Nephron progenitor cell (in vitro differentiated cells): ENCODE measurements at regions not wholly inside any gene's neighbourhood (a gene's known extent, or its start where the extent isn't known, plus 50 kb on each side); places are given as distances from the start of the nearest gene placed in this dataset.

Experiments
- DNase-seq: peaks from one replicate; pipeline ENCODE4 v3.0.0; 2021
- H3K27ac Mint-ChIP-seq: 2 replicates; pipeline ENCODE4 v1.8.0; 2021; ENCODE audit warnings: mild to moderate bottlenecking, moderate library complexity, mixed read lengths
- H3K27me3 Mint-ChIP-seq: 2 replicates; pipeline ENCODE4 v1.8.0; 2021; ENCODE audit warnings: mild to moderate bottlenecking, low read depth, mixed read lengths; ENCODE audit not compliant: poor library complexity
- H3K36me3 Mint-ChIP-seq: 2 replicates; pipeline ENCODE4 v1.8.0; 2021; ENCODE audit warnings: low read depth, mixed read lengths
- H3K4me1 Mint-ChIP-seq: 2 replicates; pipeline ENCODE4 v1.8.0; 2021; ENCODE audit warnings: mixed read lengths
- H3K4me3 Mint-ChIP-seq: 2 replicates; pipeline ENCODE4 v1.8.0; 2021; ENCODE audit warnings: mild to moderate bottlenecking, moderate library complexity, mixed read lengths
- H3K9me3 Mint-ChIP-seq: 2 replicates; pipeline ENCODE4 v1.8.0; 2021; ENCODE audit warnings: mild to moderate bottlenecking, moderate library complexity, mixed read lengths
- TF ChIP-seq, protein P1 (sequence below): fragments of 200-600 bp; sonication (generic); IDR thresholded peaks from 2 replicates; pipeline ENCODE4 v1.5.0; 2021; ENCODE audit warnings: antibody characterized with exemption

DNA sequence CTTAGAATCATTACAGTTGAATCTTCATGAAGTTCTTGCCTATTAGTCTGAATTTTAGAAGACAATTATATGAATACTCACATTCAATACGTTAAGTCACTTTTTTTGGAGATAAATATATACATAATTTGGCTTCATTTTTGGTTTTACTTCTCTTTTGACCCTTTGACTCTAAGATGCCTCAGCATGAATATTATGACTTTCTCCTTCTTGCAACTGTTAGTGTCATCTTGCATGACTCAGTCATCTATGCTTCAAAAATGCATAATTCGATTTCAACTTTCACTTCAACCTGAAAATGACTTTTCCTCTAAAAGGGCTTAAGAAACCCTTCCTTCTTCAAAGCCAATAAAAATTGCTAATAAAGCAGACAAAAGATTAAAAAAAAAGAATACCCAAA is 1427.5 kb downstream of the ADGRL3 start:
- H3K36me3 Mint-ChIP-seq, result no peaks in the 10 kb centered on the region

DNA sequence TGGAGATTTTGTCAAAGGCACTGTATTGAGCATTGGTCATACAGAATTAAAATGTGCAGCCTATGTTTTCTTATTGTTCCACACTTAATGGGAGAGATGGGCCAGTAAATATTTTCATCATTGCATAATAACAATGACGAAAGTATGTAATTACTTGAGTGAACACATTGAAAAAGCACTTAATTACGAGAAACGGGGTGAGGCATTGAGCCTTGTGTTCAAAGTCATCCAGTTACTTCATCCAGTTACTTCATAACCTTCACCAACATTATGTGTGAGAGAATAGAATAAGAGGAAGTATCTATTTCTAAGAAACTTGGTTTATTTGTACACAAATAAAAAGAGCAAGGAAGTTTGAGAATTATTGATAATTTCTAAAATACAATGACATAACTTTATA is 1427.0 kb downstream of the ADGRL3 start:
- H3K27ac Mint-ChIP-seq, result no peak overlapping the region
- peaks cover 11% of the 10 kb centered on the region for H3K9me3 Mint-ChIP-seq
- peaks cover 2% of the 10 kb centered on the region for H3K27me3 Mint-ChIP-seq
- TF ChIP-seq, protein P1, sequence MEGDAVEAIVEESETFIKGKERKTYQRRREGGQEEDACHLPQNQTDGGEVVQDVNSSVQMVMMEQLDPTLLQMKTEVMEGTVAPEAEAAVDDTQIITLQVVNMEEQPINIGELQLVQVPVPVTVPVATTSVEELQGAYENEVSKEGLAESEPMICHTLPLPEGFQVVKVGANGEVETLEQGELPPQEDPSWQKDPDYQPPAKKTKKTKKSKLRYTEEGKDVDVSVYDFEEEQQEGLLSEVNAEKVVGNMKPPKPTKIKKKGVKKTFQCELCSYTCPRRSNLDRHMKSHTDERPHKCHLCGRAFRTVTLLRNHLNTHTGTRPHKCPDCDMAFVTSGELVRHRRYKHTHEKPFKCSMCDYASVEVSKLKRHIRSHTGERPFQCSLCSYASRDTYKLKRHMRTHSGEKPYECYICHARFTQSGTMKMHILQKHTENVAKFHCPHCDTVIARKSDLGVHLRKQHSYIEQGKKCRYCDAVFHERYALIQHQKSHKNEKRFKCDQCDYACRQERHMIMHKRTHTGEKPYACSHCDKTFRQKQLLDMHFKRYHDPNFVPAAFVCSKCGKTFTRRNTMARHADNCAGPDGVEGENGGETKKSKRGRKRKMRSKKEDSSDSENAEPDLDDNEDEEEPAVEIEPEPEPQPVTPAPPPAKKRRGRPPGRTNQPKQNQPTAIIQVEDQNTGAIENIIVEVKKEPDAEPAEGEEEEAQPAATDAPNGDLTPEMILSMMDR, result no peak
- H3K4me3 Mint-ChIP-seq, result no peak overlapping the region
- no peaks in the 10 kb centered on the region for H3K4me1 Mint-ChIP-seq
- no peak for DNase-seq
- no peaks in the 10 kb centered on the region for H3K36me3 Mint-ChIP-seq

More for the DNA sequence above, 1427.5 kb downstream of the ADGRL3 start:
- no peak for DNase-seq
- H3K4me1 Mint-ChIP-seq, result no peaks in the 10 kb centered on the region
- peaks cover 2% of the 10 kb centered on the region for H3K27me3 Mint-ChIP-seq
- peaks cover 16% of the 10 kb centered on the region for H3K9me3 Mint-ChIP-seq
- H3K4me3 Mint-ChIP-seq, result no peak overlapping the region
- TF ChIP-seq, protein P1, result no peak
- H3K27ac Mint-ChIP-seq, result no peak overlapping the region

- Mint-ChIP-seq H3K36me3 (no peaks in the 10 kb centered on the region), H3K9me3 (no peaks in the 10 kb centered on the region), H3K4me3 (no peak overlapping the region), H3K27me3 (peaks cover 2% of the 10 kb centered on the region), H3K27ac (no peak overlapping the region), H3K4me1 (no peaks in the 10 kb centered on the region)
- TF ChIP-seq, protein P1, result no peak
- DNase-seq, result no peak
Observed at GRCh38 chr4:62622089-62622488, 1422.0 kb downstream of the ADGRL3 start.

- Mint-ChIP-seq H3K36me3 (no peaks in the 10 kb centered on the region), H3K9me3 (no peaks in the 10 kb centered on the region), H3K27ac (no peak overlapping the region), H3K27me3 (peaks cover 2% of the 10 kb centered on the region), H3K4me1 (no peaks in the 10 kb centered on the region), H3K4me3 (no peak overlapping the region)
- TF ChIP-seq, protein P1, result no peak
- no peak for DNase-seq
Observed at GRCh38 chr4:62619971-62620370, 1419.8 kb downstream of the ADGRL3 start.

DNA sequence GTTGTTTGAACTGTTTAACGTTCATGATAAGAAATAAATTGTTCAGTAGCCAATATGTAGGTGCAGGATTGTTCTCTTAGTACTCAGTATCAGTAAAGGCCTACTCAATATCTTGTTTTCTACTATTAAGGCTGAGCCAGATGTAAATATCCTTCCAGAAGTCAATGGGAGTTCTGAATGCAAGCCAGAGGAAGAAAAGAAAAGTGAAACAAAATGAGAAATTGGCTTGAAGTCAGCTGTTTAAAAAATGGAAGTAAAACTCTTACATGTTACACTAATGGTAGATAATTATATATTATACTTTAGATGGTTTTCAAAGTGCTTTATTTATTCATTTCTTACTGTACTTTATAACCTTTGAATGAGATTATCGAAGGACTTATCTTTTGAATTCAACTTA is 1417.9 kb downstream of the ADGRL3 start:
- Mint-ChIP-seq H3K4me3 (no peak overlapping the region), H3K27me3 (no peaks in the 10 kb centered on the region), H3K4me1 (no peaks in the 10 kb centered on the region), H3K27ac (no peak overlapping the region), H3K9me3 (no peaks in the 10 kb centered on the region), H3K36me3 (no peaks in the 10 kb centered on the region)
- TF ChIP-seq, protein P1, result no peak
- DNase-seq, result no peak

- no peaks in the 10 kb centered on the region for H3K36me3 Mint-ChIP-seq
- no peaks in the 10 kb centered on the region for H3K4me1 Mint-ChIP-seq
- no peak overlapping the region for H3K27ac Mint-ChIP-seq
- H3K4me3 Mint-ChIP-seq, result no peak overlapping the region
- no peaks in the 10 kb centered on the region for H3K27me3 Mint-ChIP-seq
- TF ChIP-seq, protein P1, result no peak
- peaks cover 7% of the 10 kb centered on the region for H3K9me3 Mint-ChIP-seq
- no peak for DNase-seq
Observed at GRCh38 chr4:62601737-62602136, 1401.6 kb downstream of the ADGRL3 start.
